ENCODE measurements at regions not wholly inside any gene's neighbourhood (a gene's known extent, or its start where the extent isn't known, plus 50 kb on each side); places are given as distances from the start of the nearest gene placed in this dataset.

GRCh38 chr4:125022855-125023501 lies 291.8 kb upstream of the FAT4 start:
- no peaks in the 10 kb centered on the region for H3K27me3 ChIP-seq (ENCODE audit: low read depth)
- no peaks in the 10 kb centered on the region for H3K36me3 ChIP-seq
- DNase-seq = no peak
- TF ChIP-seq CTCF (IDR thresholded peaks at IDR 0.05; ENCODE audit: borderline replicate concordance) = no peak
- H3K27ac ChIP-seq (replicated peaks) = no peak overlapping the region
- no peaks in the 10 kb centered on the region for H3K4me1 ChIP-seq
- no peak overlapping the region for H3K4me3 ChIP-seq
- H3K9me3 ChIP-seq (replicated peaks) = peaks cover 7% of the 10 kb centered on the region
- intact Hi-C loops (cut with micrococcal nuclease) = no loop called here

GRCh38 chr4:125021189-125021588 lies 293.6 kb upstream of the FAT4 start:
- TF ChIP-seq CTCF (IDR thresholded peaks at IDR 0.05; ENCODE audit: borderline replicate concordance) = no peak
- H3K4me3 ChIP-seq = no peak overlapping the region

GRCh38 chr4:125020089-125021034 lies 294.4 kb upstream of the FAT4 start:
- no peak overlapping the region for H3K4me3 ChIP-seq
- no peak overlapping the region for H3K27ac ChIP-seq (replicated peaks)
- H3K27me3 ChIP-seq (ENCODE audit: low read depth) = no peaks in the 10 kb centered on the region
- intact Hi-C loops (cut with micrococcal nuclease) = no loop called here
- no peaks in the 10 kb centered on the region for H3K4me1 ChIP-seq
- no peak for DNase-seq
- TF ChIP-seq CTCF (IDR thresholded peaks at IDR 0.05; ENCODE audit: borderline replicate concordance) = no peak
- peaks cover 7% of the 10 kb centered on the region for H3K9me3 ChIP-seq (replicated peaks)
- no peaks in the 10 kb centered on the region for H3K36me3 ChIP-seq

More at GRCh38 chr4:125021189-125021588, 293.6 kb upstream of the FAT4 start:
- Histone ChIP-seq H3K27ac (replicated peaks) (no peak overlapping the region), H3K27me3 (ENCODE audit: low read depth) (no peaks in the 10 kb centered on the region), H3K9me3 (replicated peaks) (peaks cover 7% of the 10 kb centered on the region), H3K4me1 (no peaks in the 10 kb centered on the region), H3K36me3 (no peaks in the 10 kb centered on the region)
- DNase-seq = no peak
- intact Hi-C loops (cut with micrococcal nuclease) = no loop called here

- Histone ChIP-seq H3K4me3 (no peak overlapping the region), H3K9me3 (replicated peaks) (peaks cover 7% of the 10 kb centered on the region), H3K4me1 (no peaks in the 10 kb centered on the region), H3K27me3 (ENCODE audit: low read depth) (no peaks in the 10 kb centered on the region), H3K27ac (replicated peaks) (no peak overlapping the region), H3K36me3 (no peaks in the 10 kb centered on the region)
- DNase-seq = no peak
- intact Hi-C loops (cut with micrococcal nuclease) = no loop called here
- no peak for TF ChIP-seq CTCF (IDR thresholded peaks at IDR 0.05; ENCODE audit: borderline replicate concordance)
Observed at GRCh38 chr4:125016892-125017299, 297.9 kb upstream of the FAT4 start.

GRCh38 chr4:125013891-125014290 lies 300.9 kb upstream of the FAT4 start:
- TF ChIP-seq CTCF (IDR thresholded peaks at IDR 0.05; ENCODE audit: borderline replicate concordance) = no peak
- Histone ChIP-seq H3K4me1 (no peaks in the 10 kb centered on the region), H3K36me3 (no peaks in the 10 kb centered on the region), H3K27ac (replicated peaks) (no peak overlapping the region), H3K4me3 (no peak overlapping the region), H3K9me3 (replicated peaks) (peaks cover under 1% of the 10 kb centered on the region), H3K27me3 (ENCODE audit: low read depth) (no peaks in the 10 kb centered on the region)
- no peak for DNase-seq
- intact Hi-C loops (cut with micrococcal nuclease) = no loop called here
